Endodermal cell (in vitro differentiated cells): ENCODE measurements at regions not wholly inside any gene's neighbourhood (a gene's known extent, or its start where the extent isn't known, plus 50 kb on each side); places are given as distances from the start of the nearest gene placed in this dataset.
A peak's percentile ranks its signal among the peaks of the same experiment; 100 is the strongest.

Experiments used
- DNase-seq: peaks from one replicate; pipeline ENCODE4 v3.0.0-alpha.2; 2017
- H3K27ac ChIP-seq: 2 replicates; pipeline ENCODE4 v1.5.1; 2013; ENCODE audit warnings: mild to moderate bottlenecking, low read depth, low read length, moderate library complexity
- H3K27me3 ChIP-seq: 2 replicates; pipeline ENCODE4 v1.6.1; 2013; ENCODE audit warnings: mild to moderate bottlenecking, low read length, moderate library complexity; ENCODE audit not compliant: insufficient read depth, control insufficient read depth, poor library complexity, severe bottlenecking
- H3K36me3 ChIP-seq: 2 replicates; pipeline ENCODE4 v1.7.0; 2013; ENCODE audit warnings: mild to moderate bottlenecking, low read length, moderate library complexity; ENCODE audit not compliant: control insufficient read depth, insufficient read depth
- H3K4me1 ChIP-seq: one replicate; pipeline ENCODE4 v1.7.0; 2013; ENCODE audit warnings: low read length; ENCODE audit not compliant: control insufficient read depth, insufficient read depth
- H3K4me3 ChIP-seq: 2 replicates; pipeline ENCODE4 v1.5.1; 2013; ENCODE audit warnings: mild to moderate bottlenecking, low read length, moderate library complexity
- H3K9ac ChIP-seq: 2 replicates; pipeline ENCODE4 v1.6.1; 2013; ENCODE audit warnings: mild to moderate bottlenecking, low read length, moderate library complexity; ENCODE audit not compliant: poor library complexity, severe bottlenecking; ENCODE audit errors: extremely low read depth
- H3K9me3 ChIP-seq: 2 replicates; pipeline ENCODE4 v1.6.1; 2013; ENCODE audit warnings: mild to moderate bottlenecking, low read length, moderate library complexity; ENCODE audit not compliant: control insufficient read depth
- H3K27ac Mint-ChIP-seq: 2 replicates; pipeline ENCODE4 v1.8.0; 2020; ENCODE audit warnings: mixed read lengths
- H3K27me3 Mint-ChIP-seq: 2 replicates; pipeline ENCODE4 v1.8.0; 2021; ENCODE audit warnings: mild to moderate bottlenecking, mixed read lengths; ENCODE audit not compliant: insufficient read depth
- H3K36me3 Mint-ChIP-seq: 2 replicates; pipeline ENCODE4 v1.8.0; 2020; ENCODE audit warnings: low read depth, mixed read lengths
- H3K4me1 Mint-ChIP-seq: 2 replicates; pipeline ENCODE4 v1.8.0; 2020; ENCODE audit warnings: mixed read lengths
- H3K4me3 Mint-ChIP-seq: 2 replicates; pipeline ENCODE4 v1.8.0; 2020; ENCODE audit warnings: mild to moderate bottlenecking, moderate library complexity, mixed read lengths
- H3K9me3 Mint-ChIP-seq: 2 replicates; pipeline ENCODE4 v1.8.0; 2020; ENCODE audit warnings: mild to moderate bottlenecking, mixed read lengths
- WGBS, 2 experiments: methylation state at CpG; one replicate each; pipeline versions ENCODE4 v1.1.5 to v1.1.7; 2013; ENCODE audit warnings: missing lambda C conversion rate in 2 of 2, mixed read lengths in 1 of 2; ENCODE audit not compliant: insufficient coverage in 1 of 2, insufficient read length in 1 of 2; 5-methylcytosine and 5-hydroxymethylcytosine counted together
- TF ChIP-seq, protein P1 (sequence below): fragments of 200-600 bp; sonication (generic); conservative IDR thresholded peaks from 2 replicates; pipeline ENCODE4 v1.5.0; 2021; ENCODE audit warnings: antibody characterized with exemption, mild to moderate bottlenecking

DNA sequence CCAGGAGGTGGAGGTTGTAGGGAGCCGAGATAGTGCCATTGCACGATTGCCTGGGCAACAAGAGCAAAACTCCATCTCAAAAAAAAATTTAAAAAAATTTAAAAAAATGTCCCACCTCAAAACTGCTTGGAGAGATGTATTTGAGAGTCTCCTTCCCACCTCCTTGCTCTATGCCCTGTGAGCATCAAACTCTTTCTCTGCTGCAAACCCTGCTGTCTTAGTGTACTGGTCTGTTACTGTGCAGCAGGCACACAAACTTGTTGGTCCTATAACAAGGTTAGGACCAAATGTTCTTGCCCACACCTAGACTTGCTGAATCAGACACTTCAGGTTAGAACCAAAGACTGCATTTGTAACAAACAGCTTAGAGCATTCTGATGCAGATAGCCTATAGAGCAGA, 153.5 kb upstream of the FUT8 start:
- H3K36me3 Mint-ChIP-seq = peaks cover 4% of the 10 kb centered on the region
- H3K4me3 Mint-ChIP-seq = no peak overlapping the region
- Histone ChIP-seq H3K4me1 (peaks cover 10% of the 10 kb centered on the region), H3K27me3 (no peaks in the 10 kb centered on the region), H3K9me3 (peaks cover 40% of the 10 kb centered on the region), H3K4me3 (peak overlapping the region; percentile 37), H3K27ac (no peak overlapping the region), H3K36me3 (no peaks in the 10 kb centered on the region), H3K9ac (no peak overlapping the region)
- peaks cover 29% of the 10 kb centered on the region for H3K9me3 Mint-ChIP-seq
- WGBS, 2 experiments = 100% methylated on average over 1 of the region's 2 CpGs; no CpG with 5 or more reads in 1 of the 2 experiments
- no peak for DNase-seq
- TF ChIP-seq, protein P1, sequence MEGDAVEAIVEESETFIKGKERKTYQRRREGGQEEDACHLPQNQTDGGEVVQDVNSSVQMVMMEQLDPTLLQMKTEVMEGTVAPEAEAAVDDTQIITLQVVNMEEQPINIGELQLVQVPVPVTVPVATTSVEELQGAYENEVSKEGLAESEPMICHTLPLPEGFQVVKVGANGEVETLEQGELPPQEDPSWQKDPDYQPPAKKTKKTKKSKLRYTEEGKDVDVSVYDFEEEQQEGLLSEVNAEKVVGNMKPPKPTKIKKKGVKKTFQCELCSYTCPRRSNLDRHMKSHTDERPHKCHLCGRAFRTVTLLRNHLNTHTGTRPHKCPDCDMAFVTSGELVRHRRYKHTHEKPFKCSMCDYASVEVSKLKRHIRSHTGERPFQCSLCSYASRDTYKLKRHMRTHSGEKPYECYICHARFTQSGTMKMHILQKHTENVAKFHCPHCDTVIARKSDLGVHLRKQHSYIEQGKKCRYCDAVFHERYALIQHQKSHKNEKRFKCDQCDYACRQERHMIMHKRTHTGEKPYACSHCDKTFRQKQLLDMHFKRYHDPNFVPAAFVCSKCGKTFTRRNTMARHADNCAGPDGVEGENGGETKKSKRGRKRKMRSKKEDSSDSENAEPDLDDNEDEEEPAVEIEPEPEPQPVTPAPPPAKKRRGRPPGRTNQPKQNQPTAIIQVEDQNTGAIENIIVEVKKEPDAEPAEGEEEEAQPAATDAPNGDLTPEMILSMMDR = no peak
- no peak overlapping the region for H3K27ac Mint-ChIP-seq
- H3K27me3 Mint-ChIP-seq = no peaks in the 10 kb centered on the region
- H3K4me1 Mint-ChIP-seq = peaks cover 33% of the 10 kb centered on the region

DNA sequence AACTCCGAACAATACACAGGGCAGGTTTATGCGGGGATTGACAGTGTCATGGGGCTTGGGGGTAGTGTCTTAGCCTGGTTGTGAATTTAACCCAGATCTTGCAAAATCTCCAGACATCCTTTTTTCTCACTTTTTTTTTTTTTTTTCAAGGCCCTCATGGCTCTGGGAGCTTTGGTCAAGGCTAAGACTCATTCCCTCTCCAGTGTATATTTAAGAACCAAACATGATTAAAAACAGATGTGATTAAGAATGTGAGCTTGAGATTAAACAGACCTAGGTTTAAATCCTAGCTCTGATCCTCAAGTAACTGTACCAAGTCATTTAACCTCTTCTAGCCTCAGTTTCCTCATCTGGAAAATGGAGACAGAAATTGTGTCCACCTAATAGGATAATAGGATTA, 151.7 kb upstream of the FUT8 start:
- Histone ChIP-seq H3K4me1 (peaks cover 6% of the 10 kb centered on the region), H3K27ac (no peak overlapping the region), H3K9ac (no peak overlapping the region), H3K4me3 (no peak overlapping the region), H3K9me3 (peaks cover 40% of the 10 kb centered on the region), H3K27me3 (no peaks in the 10 kb centered on the region), H3K36me3 (no peaks in the 10 kb centered on the region)
- Mint-ChIP-seq H3K27ac (no peak overlapping the region), H3K36me3 (peaks cover 4% of the 10 kb centered on the region), H3K4me1 (peaks cover 20% of the 10 kb centered on the region), H3K27me3 (no peaks in the 10 kb centered on the region), H3K9me3 (peaks cover 29% of the 10 kb centered on the region), H3K4me3 (no peak overlapping the region)
- TF ChIP-seq, protein P1 = no peak
- WGBS, 2 experiments = 94% methylated on average over 2 of the region's 2 CpGs; no CpG with 5 or more reads in 1 of the 2 experiments
- no peak for DNase-seq

DNA sequence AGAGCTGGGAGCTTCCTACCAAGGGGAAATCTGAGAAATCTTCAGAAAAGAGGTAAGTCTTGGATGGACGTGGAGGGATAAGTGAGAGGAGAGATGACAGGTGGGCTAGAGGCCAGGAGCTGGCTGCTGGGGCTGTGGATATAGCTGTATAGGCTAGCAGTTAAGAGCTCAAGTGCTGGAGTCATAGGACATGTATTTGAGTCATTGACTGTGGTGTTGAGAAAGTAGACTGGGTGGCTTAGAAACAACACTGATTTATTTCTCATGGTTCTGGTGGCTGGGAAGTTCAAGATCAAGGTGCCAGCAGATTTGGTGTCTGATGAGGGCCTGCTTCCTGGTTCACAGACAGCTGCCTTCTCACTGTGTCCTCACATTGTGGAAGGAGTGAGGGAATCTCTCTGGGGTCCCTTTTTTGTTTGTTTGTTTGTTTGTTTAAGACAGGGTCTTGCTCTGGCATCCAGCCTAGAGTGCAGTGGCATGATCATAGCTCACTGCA, 151.1 kb upstream of the FUT8 start:
- no peak for DNase-seq
- H3K9me3 Mint-ChIP-seq = peaks cover 29% of the 10 kb centered on the region
- H3K4me1 Mint-ChIP-seq = peaks cover 13% of the 10 kb centered on the region
- no peak overlapping the region for H3K27ac Mint-ChIP-seq
- no peaks in the 10 kb centered on the region for H3K27me3 ChIP-seq
- peaks cover under 1% of the 10 kb centered on the region for H3K4me1 ChIP-seq
- H3K36me3 Mint-ChIP-seq = peaks cover 4% of the 10 kb centered on the region
- H3K9me3 ChIP-seq = peaks cover 40% of the 10 kb centered on the region
- no peak overlapping the region for H3K9ac ChIP-seq
- H3K36me3 ChIP-seq = no peaks in the 10 kb centered on the region
- no peak overlapping the region for H3K4me3 Mint-ChIP-seq
- no peak overlapping the region for H3K27ac ChIP-seq
- H3K27me3 Mint-ChIP-seq = no peaks in the 10 kb centered on the region
- TF ChIP-seq, protein P1 = no peak
- 98 to 100% methylated on average over 1 of the region's 1 CpG for WGBS, 2 experiments
- H3K4me3 ChIP-seq = no peak overlapping the region
